Retinal pigment epithelial cell (primary cell): ENCODE measurements at regions not wholly inside any gene's neighbourhood (a gene's known extent, or its start where the extent isn't known, plus 50 kb on each side); places are given as distances from the start of the nearest gene placed in this dataset.

Experiments used
- DNase-seq: peaks from one replicate; pipeline ENCODE4 v3.0.0-alpha.2; 2010; ENCODE audit warnings: low read depth
- H3K4me3 ChIP-seq: 2 replicates; pipeline ENCODE4 v1.5.1; 2011; ENCODE audit warnings: mild to moderate bottlenecking, low read length, control low read depth, moderate library complexity
- TF ChIP-seq, protein P1 (sequence below): conservative IDR thresholded peaks from 2 replicates; pipeline ENCODE4 v1.5.1; 2011; ENCODE audit warnings: low read depth, low read length, control low read depth, inconsistent platforms

DNA sequence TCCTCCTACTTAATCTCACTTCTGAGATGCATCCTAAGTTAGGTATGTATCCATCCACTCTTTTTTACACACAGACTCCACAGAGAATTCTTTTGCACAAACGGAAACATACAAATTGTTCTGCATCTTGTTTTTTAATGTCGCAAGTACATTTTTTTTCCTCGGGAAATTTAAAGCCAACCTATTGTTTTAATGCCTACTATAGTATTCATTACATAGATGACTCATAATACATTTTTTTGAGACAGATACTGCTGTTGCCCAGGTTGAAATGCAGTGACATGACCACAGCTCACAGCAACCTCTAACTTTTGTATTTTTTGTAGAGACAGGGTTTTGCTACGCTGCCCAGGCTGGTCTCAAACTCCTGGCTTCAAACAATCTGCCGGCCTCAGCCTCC, 90.8 kb upstream of the TMEM45B start:
- H3K4me3 ChIP-seq, result no peak overlapping the region
- no peak for DNase-seq
- TF ChIP-seq, protein P1, sequence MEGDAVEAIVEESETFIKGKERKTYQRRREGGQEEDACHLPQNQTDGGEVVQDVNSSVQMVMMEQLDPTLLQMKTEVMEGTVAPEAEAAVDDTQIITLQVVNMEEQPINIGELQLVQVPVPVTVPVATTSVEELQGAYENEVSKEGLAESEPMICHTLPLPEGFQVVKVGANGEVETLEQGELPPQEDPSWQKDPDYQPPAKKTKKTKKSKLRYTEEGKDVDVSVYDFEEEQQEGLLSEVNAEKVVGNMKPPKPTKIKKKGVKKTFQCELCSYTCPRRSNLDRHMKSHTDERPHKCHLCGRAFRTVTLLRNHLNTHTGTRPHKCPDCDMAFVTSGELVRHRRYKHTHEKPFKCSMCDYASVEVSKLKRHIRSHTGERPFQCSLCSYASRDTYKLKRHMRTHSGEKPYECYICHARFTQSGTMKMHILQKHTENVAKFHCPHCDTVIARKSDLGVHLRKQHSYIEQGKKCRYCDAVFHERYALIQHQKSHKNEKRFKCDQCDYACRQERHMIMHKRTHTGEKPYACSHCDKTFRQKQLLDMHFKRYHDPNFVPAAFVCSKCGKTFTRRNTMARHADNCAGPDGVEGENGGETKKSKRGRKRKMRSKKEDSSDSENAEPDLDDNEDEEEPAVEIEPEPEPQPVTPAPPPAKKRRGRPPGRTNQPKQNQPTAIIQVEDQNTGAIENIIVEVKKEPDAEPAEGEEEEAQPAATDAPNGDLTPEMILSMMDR, result no peak

DNA sequence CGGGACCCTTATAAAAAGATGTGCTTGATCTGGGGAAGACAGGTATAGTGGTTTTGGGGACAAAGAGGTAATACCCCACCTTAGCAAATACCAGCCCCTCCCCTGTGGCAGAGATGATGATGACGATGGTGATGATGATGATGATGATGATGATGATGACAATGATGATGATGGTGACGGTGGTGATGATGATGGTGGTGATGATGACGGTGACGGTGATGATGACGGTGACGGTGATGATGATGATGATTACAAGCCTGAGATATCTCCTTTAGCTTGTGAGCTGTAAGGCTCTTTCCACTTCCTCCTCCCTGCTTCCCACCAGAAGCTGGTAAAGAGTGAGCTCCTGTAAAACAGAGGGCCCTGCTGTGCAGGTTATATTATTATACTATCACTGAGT, 89.5 kb upstream of the TMEM45B start:
- no peak for DNase-seq
- no peak overlapping the region for H3K4me3 ChIP-seq
- TF ChIP-seq, protein P1, result no peak

GRCh38 chr11:129728581-129728980, 87.1 kb upstream of the TMEM45B start:
- DNase-seq, result no peak
- no peak overlapping the region for H3K4me3 ChIP-seq
- TF ChIP-seq, protein P1, result no peak

GRCh38 chr11:129729216-129729615, 86.4 kb upstream of the TMEM45B start:
- TF ChIP-seq, protein P1, result no peak
- H3K4me3 ChIP-seq, result no peak overlapping the region
- DNase-seq, result no peak

- TF ChIP-seq, protein P1, result no peak
- DNase-seq, result no peak
- no peak overlapping the region for H3K4me3 ChIP-seq
Observed at GRCh38 chr11:129729823-129730222, 85.8 kb upstream of the TMEM45B start.

- DNase-seq, result no peak
- TF ChIP-seq, protein P1, result no peak
- H3K4me3 ChIP-seq, result no peak overlapping the region
Observed at GRCh38 chr11:129731316-129731715, 84.3 kb upstream of the TMEM45B start.

DNA sequence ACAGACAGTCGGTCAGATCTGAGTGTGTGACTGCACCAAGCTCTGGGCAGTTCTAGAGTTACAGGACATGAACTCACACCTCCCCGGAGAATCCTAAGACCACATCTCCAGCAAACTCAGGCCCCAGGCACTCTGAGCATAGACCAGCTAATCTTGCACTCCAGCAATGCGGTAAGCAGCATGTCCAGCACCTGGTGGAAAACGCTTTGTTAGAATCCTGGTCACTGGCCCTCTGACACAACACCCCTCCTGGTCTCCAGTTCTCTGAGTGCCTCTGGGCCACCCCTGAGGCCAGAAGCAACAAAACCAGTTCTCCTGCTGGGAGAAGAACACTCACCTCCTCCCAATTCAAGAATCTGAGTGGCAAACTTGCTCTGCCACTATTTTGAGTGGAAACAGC, 82.7 kb upstream of the TMEM45B start:
- TF ChIP-seq, protein P1, result no peak
- DNase-seq, result no peak
- no peak overlapping the region for H3K4me3 ChIP-seq
